Activated naive CD4-positive, alpha-beta T cell (primary cell): ENCODE measurements at regions not wholly inside any gene's neighbourhood (a gene's known extent, or its start where the extent isn't known, plus 50 kb on each side); places are given as distances from the start of the nearest gene placed in this dataset.

Experiments used
- DNase-seq, 4 experiments: peaks; one replicate each; lab custom pipeline; 2025; lab: John Stamatoyannopoulos, UW

- no peak for DNase-seq
These were observed 337.4 kb downstream of the LPIN1 start for GRCh38 chr2:12083713-12084419.

GRCh38 chr2:12087175-12087574, 340.7 kb downstream of the LPIN1 start:
- no peak for DNase-seq

GRCh38 chr2:12087671-12088380, 341.4 kb downstream of the LPIN1 start:
- DNase-seq, result no peak

- DNase-seq, result no peak
These were observed 342.6 kb downstream of the LPIN1 start for GRCh38 chr2:12089001-12089400.

DNA sequence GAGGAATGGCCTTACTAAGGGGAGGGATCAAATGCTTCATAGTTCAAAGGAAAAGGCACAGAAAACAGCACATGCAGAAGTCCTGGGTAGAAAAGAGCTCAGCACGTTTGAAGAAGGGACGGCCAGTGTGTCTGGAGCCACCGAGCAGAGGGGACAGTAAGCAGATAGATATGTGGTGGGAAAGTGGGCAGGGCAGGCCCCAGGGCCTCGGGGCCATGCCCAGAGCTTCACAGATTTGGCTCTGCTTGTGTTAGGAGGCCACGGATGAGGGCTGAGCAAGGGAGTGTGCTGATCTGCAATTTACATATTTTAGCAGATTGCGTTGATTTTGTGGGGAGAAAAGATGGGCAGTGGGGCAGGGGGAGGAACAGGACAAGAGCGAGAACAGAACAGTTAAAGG, 343.1 kb downstream of the LPIN1 start:
- DNase-seq, result no peak

- no peak for DNase-seq
These were observed 343.6 kb downstream of the LPIN1 start for GRCh38 chr2:12090072-12090471.

- no peak for DNase-seq
These were observed 344.2 kb downstream of the LPIN1 start for GRCh38 chr2:12090590-12090989.

GRCh38 chr2:12091201-12091806, 344.9 kb downstream of the LPIN1 start:
- DNase-seq, result no peak

DNA sequence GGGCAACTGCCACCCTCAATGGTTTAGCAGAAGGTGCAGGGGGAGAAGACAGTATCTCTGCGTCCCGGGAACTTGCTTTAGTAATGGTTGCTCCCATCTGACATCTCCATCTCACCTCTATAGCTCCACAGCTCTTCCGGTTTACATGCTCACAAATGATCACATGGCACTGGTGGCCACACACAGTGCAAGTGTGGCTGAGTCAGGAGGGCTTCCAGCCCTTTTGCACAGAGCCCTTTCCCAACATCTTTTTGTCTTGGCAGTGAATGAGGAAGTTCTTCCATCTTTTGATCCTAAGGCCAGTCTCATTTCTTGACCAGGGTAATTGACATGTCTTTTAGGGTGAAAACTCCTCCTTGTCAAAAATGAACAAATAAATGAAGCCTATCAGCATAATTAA, 347.7 kb downstream of the LPIN1 start:
- no peak for DNase-seq

- DNase-seq, result no peak
These were observed 349.8 kb downstream of the LPIN1 start for GRCh38 chr2:12096051-12096787.

DNA sequence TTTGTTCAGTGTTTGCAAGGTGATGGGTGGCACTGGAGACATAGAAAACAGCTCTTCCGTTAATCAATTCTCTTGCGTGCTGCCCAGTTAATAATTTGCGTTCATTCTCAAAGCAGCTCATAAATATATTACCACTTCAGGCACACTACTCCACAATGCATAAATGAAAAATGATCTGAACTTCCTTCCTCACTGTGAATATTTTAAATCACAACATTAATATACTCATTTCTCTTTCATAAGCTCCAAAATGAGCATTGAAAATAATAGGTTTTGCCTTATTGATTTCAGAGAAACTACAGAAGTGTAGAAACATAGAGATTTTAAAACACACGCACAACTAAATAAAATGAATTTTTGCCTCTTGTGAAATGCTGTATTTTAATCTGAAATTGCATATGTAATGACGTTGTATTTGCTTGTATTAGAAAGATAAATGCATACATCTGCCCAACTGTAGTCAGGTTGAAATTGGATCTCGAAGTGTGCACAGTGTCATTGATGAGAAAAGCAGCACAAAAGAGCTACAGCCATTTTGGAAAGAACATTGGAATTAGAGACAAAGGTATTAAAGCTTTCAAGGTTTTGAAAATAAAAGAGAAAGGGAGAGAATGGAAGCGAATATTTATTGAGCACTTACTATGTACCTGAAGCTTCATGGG, 350.5 kb downstream of the LPIN1 start:
- no peak for DNase-seq

GRCh38 chr2:12097859-12098258, 351.4 kb downstream of the LPIN1 start:
- DNase-seq, result no peak

GRCh38 chr2:12099374-12099773, 352.9 kb downstream of the LPIN1 start:
- no peak for DNase-seq

DNA sequence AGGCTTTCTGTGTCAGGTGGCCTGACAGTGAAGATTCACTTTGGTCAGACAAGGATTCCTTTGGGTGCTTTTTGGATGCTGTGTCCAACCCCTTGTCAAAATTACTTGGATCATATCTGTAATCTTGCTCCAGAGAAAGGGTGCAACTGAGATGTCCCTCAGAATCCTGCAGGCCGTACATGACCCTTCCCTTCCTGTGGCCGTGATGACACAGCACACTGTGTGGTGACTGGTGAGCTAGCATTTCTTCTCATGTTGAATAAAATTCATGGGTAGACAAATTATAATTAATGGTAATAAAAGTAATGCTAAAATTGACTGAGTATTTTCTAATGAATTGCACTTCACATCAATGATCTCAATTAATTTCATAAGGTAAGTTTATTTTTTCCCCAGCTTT, 356.2 kb downstream of the LPIN1 start:
- DNase-seq, result no peak

GRCh38 chr2:12105180-12105579, 358.7 kb downstream of the LPIN1 start:
- DNase-seq, result no peak

- no peak for DNase-seq
These were observed 360.1 kb downstream of the LPIN1 start for GRCh38 chr2:12106440-12107080.

GRCh38 chr2:12107321-12107720, 360.9 kb downstream of the LPIN1 start:
- no peak for DNase-seq

DNA sequence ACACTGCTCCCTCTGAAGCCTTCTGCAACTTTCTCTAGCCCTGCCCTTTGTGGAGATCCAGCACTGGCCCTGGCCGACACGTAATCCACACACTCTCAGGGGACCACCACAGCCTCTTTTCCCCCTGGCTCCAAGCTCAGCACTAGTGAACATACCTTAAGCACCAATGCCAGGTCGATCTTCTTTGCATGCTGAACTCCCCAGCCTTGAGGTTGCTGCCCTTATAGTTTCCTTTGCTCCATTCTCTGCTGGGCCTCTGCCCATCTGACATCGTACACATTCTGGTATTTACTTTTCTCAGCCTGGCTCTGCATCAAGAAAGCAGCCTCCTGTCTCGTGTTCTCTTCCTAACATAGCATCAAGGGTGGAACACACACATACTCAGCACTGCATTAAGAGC, 361.5 kb downstream of the LPIN1 start:
- no peak for DNase-seq

- DNase-seq, result no peak
These were observed 363.1 kb downstream of the LPIN1 start for GRCh38 chr2:12109363-12110017.

GRCh38 chr2:12110074-12110473, 363.6 kb downstream of the LPIN1 start:
- no peak for DNase-seq

DNA sequence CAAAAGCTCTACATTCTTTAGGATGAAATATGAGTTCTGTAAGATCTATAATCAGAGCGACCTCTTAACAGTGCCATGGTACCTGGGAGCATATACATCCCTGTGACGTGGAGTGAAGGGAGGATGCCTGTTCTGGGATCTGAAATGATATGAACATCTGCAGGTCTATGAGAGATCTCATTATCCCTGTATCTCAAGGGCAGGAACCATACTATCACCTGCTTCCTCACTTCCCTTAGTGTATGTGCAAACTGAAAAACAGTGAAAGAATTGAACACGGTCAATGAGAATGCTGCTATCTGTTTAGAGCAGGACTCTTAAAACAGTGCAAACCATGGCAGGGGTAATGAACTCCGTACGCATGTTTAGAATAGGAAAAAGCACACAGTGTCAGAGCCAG, 364.0 kb downstream of the LPIN1 start:
- no peak for DNase-seq
